ENCODE measurements at regions not wholly inside any gene's neighbourhood (a gene's known extent, or its start where the extent isn't known, plus 50 kb on each side); places are given as distances from the start of the nearest gene placed in this dataset.

DNA sequence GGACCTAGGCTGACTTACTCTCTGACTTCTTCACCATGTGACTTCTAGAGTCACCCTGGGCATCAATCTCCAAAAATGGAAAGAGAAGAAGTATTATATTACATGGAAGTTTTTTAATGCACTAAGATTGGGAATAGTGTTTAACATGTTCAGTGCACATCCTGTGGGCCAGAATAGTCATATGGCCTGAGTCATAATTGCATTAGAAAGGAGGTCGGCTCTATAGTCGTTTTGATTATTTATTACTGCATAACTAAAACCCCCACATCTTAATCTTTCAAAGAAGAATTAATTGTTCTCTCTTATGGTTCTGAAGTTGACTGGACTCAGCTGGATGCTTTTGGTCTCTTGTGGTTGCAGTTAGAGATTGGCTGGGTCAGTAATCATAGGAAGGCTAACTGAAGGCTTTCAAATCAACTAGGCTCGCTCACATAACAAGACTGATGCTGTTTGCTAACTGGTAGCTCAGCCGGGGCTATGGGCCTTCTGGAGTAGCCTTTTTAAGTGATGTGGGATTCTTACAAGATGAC is 810.6 kb upstream of the ADGRL4 start:
- no peak overlapping the region for H3K27ac ChIP-seq (ENCODE audit: low read depth, low read length)
- no peaks in the 10 kb centered on the region for H3K27me3 ChIP-seq (ENCODE audit: control insufficient read depth in 1 of 2, insufficient read depth in 2 of 2, low read length in 2 of 2)
- H3K9me3 ChIP-seq (ENCODE audit: low read length) = no peaks in the 10 kb centered on the region

DNA sequence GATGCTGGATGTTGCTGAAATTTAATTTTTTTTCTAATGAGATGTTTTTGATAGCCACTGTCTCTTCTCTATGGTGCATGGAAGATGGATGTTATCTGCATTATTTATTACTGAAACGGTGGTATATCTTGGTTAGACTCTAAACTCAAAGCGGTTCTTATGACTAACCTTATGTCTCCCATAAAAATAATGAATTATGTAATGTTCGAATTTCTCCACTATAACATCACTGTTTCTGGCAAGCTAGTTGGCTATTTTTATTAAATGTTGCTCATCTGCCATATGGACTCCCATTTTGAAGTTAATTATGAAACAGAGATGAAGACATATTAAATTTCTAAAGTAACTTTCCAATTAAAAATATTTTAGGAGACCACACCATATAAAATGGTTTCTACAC is 808.6 kb upstream of the ADGRL4 start:
- Histone ChIP-seq H3K9me3 (ENCODE audit: low read length) (no peaks in the 10 kb centered on the region), H3K27me3 (ENCODE audit: control insufficient read depth in 1 of 2, insufficient read depth in 2 of 2, low read length in 2 of 2) (no peaks in the 10 kb centered on the region), H3K4me3 (ENCODE audit: low read depth in 1 of 2, low read length in 2 of 2) (no peak overlapping the region), H3K9ac (ENCODE audit: low read length) (no peak overlapping the region), H3K4me1 (ENCODE audit: insufficient read depth, low read length) (no peaks in the 10 kb centered on the region), H3K27ac (ENCODE audit: low read depth, low read length) (no peak overlapping the region), H3K36me3 (ENCODE audit: insufficient read depth, low read length) (no peaks in the 10 kb centered on the region)

More for the DNA sequence above, 810.6 kb upstream of the ADGRL4 start:
- Histone ChIP-seq H3K4me1 (ENCODE audit: insufficient read depth, low read length) (no peaks in the 10 kb centered on the region), H3K4me3 (ENCODE audit: low read depth in 1 of 2, low read length in 2 of 2) (no peak overlapping the region), H3K36me3 (ENCODE audit: insufficient read depth, low read length) (no peaks in the 10 kb centered on the region), H3K9ac (ENCODE audit: low read length) (no peak overlapping the region)

- Histone ChIP-seq H3K36me3 (ENCODE audit: insufficient read depth, low read length) (no peaks in the 10 kb centered on the region), H3K27me3 (ENCODE audit: control insufficient read depth in 1 of 2, insufficient read depth in 2 of 2, low read length in 2 of 2) (no peaks in the 10 kb centered on the region), H3K4me1 (ENCODE audit: insufficient read depth, low read length) (no peaks in the 10 kb centered on the region), H3K9ac (ENCODE audit: low read length) (no peak overlapping the region), H3K9me3 (ENCODE audit: low read length) (no peaks in the 10 kb centered on the region), H3K27ac (ENCODE audit: low read depth, low read length) (no peak overlapping the region), H3K4me3 (ENCODE audit: low read depth in 1 of 2, low read length in 2 of 2) (no peak overlapping the region)
These were observed 804.6 kb upstream of the ADGRL4 start for GRCh38 chr1:79811173-79811572.

DNA sequence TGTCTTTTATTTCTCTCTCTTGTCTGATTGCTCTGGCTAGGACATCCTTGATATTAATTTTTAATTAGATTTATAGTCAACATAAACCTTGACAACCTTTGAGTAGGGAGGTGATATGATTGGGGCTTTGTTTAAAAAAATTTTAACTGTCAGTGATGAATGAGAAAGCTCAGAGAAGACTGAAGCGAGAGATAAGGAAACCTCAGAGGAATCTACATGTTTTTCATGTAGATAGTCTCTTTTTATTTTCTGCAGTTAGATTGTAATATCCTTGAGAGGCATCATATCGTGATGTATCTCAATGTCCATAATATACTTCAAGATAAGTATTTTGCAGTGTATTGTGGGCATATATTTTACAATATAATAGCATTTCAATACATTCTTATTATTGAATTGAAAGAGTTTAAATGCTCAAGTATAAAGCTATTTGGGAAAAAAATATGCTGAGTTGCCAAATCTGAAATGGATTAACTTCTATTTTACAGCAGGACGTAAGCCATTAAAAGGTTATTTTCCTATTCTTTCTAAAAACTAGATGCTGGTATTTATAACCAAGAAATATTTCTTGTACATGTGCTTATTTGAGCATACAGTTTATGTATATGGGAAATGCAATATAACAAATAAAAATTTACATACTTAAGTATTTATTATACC is 802.4 kb upstream of the ADGRL4 start:
- Histone ChIP-seq H3K27me3 (ENCODE audit: control insufficient read depth in 1 of 2, insufficient read depth in 2 of 2, low read length in 2 of 2) (no peaks in the 10 kb centered on the region), H3K4me1 (ENCODE audit: insufficient read depth, low read length) (no peaks in the 10 kb centered on the region), H3K9me3 (ENCODE audit: low read length) (no peaks in the 10 kb centered on the region), H3K27ac (ENCODE audit: low read depth, low read length) (no peak overlapping the region), H3K9ac (ENCODE audit: low read length) (no peak overlapping the region), H3K4me3 (ENCODE audit: low read depth in 1 of 2, low read length in 2 of 2) (no peak overlapping the region), H3K36me3 (ENCODE audit: insufficient read depth, low read length) (no peaks in the 10 kb centered on the region)

DNA sequence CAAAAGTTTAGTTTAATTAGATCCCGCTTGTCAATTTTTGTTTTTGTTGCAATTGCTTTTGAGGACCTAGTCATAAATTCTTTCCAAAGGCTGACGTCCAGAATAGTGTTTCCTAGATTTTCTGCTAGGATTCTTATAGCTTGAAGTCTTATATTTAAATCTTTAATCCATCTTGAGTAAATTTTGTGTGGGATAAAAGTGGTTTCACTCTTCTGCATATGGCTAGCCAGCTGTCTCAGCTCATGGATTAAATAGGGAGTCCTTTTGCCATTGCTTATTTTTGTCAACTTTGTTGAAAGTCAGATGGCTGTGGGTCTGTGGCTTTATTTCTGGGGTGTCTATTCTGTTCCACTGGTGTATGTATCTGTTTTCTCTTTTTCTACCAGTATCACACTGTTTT is 801.3 kb upstream of the ADGRL4 start:
- no peak overlapping the region for H3K27ac ChIP-seq (ENCODE audit: low read depth, low read length)

DNA sequence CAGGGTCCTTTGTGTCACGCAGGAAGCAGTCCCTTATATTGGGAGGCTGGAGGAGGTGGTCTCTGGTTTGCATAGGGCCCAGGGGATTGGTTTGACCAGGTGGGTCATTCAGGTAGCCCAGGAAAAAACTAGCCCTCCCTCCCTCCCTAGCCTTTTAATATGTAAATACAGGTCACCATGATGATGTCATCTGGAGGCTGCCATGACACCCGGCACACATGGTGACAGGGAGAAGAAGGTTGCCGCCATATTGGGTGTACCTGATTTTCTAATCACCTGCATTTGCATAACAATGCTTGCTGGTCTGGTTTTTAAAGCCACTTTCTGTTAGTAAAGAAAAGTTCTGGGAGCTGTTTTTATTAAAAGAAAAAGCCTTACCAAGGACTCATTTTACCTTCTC is 791.0 kb upstream of the ADGRL4 start:
- Histone ChIP-seq H3K9ac (ENCODE audit: low read length) (no peak overlapping the region), H3K4me1 (ENCODE audit: insufficient read depth, low read length) (no peaks in the 10 kb centered on the region), H3K27me3 (ENCODE audit: control insufficient read depth in 1 of 2, insufficient read depth in 2 of 2, low read length in 2 of 2) (no peaks in the 10 kb centered on the region), H3K36me3 (ENCODE audit: insufficient read depth, low read length) (no peaks in the 10 kb centered on the region), H3K27ac (ENCODE audit: low read depth, low read length) (no peak overlapping the region), H3K9me3 (ENCODE audit: low read length) (no peaks in the 10 kb centered on the region), H3K4me3 (ENCODE audit: low read depth in 1 of 2, low read length in 2 of 2) (no peak overlapping the region)

More for the DNA sequence above, 801.3 kb upstream of the ADGRL4 start:
- Histone ChIP-seq H3K36me3 (ENCODE audit: insufficient read depth, low read length) (no peaks in the 10 kb centered on the region), H3K4me1 (ENCODE audit: insufficient read depth, low read length) (no peaks in the 10 kb centered on the region), H3K9me3 (ENCODE audit: low read length) (no peaks in the 10 kb centered on the region), H3K4me3 (ENCODE audit: low read depth in 1 of 2, low read length in 2 of 2) (no peak overlapping the region), H3K27me3 (ENCODE audit: control insufficient read depth in 1 of 2, insufficient read depth in 2 of 2, low read length in 2 of 2) (no peaks in the 10 kb centered on the region), H3K9ac (ENCODE audit: low read length) (no peak overlapping the region)

- no peaks in the 10 kb centered on the region for H3K36me3 ChIP-seq (ENCODE audit: insufficient read depth, low read length)
- H3K27me3 ChIP-seq (ENCODE audit: control insufficient read depth in 1 of 2, insufficient read depth in 2 of 2, low read length in 2 of 2) = no peaks in the 10 kb centered on the region
- no peak overlapping the region for H3K27ac ChIP-seq (ENCODE audit: low read depth, low read length)
- H3K4me1 ChIP-seq (ENCODE audit: insufficient read depth, low read length) = no peaks in the 10 kb centered on the region
- H3K4me3 ChIP-seq (ENCODE audit: low read depth in 1 of 2, low read length in 2 of 2) = no peak overlapping the region
- no peaks in the 10 kb centered on the region for H3K9me3 ChIP-seq (ENCODE audit: low read length)
- no peak overlapping the region for H3K9ac ChIP-seq (ENCODE audit: low read length)
These were observed 789.9 kb upstream of the ADGRL4 start for GRCh38 chr1:79796434-79796833.

- no peak overlapping the region for H3K4me3 ChIP-seq (ENCODE audit: low read depth in 1 of 2, low read length in 2 of 2)
- no peaks in the 10 kb centered on the region for H3K36me3 ChIP-seq (ENCODE audit: insufficient read depth, low read length)
- H3K27me3 ChIP-seq (ENCODE audit: control insufficient read depth in 1 of 2, insufficient read depth in 2 of 2, low read length in 2 of 2) = no peaks in the 10 kb centered on the region
- no peaks in the 10 kb centered on the region for H3K4me1 ChIP-seq (ENCODE audit: insufficient read depth, low read length)
- no peaks in the 10 kb centered on the region for H3K9me3 ChIP-seq (ENCODE audit: low read length)
- H3K27ac ChIP-seq (ENCODE audit: low read depth, low read length) = no peak overlapping the region
- no peak overlapping the region for H3K9ac ChIP-seq (ENCODE audit: low read length)
These were observed 785.8 kb upstream of the ADGRL4 start for GRCh38 chr1:79792219-79792930.

- Histone ChIP-seq H3K4me1 (ENCODE audit: insufficient read depth, low read length) (no peaks in the 10 kb centered on the region), H3K9me3 (ENCODE audit: low read length) (no peaks in the 10 kb centered on the region), H3K4me3 (ENCODE audit: low read depth in 1 of 2, low read length in 2 of 2) (no peak overlapping the region), H3K9ac (ENCODE audit: low read length) (no peak overlapping the region), H3K36me3 (ENCODE audit: insufficient read depth, low read length) (no peaks in the 10 kb centered on the region), H3K27ac (ENCODE audit: low read depth, low read length) (no peak overlapping the region), H3K27me3 (ENCODE audit: control insufficient read depth in 1 of 2, insufficient read depth in 2 of 2, low read length in 2 of 2) (no peaks in the 10 kb centered on the region)
These were observed 785.1 kb upstream of the ADGRL4 start for GRCh38 chr1:79791488-79792218.

DNA sequence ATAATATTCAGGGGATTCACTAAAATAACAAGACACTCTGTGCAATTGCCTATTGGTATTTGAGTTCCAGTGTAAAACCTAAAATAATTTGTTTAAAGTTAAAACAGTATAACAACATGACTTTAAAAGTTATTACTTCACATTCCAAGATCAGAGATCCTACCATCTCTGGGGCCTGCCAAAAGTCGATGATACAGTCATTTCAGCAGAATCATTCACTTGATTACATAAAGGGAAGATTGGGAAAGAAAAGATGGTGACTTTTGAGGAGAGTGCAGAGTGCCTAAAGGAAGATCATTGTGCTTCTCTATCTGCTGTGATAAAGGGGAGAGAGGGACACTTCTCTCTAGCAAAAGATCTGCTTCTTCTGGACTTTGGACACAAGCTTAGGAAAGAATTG is 784.4 kb upstream of the ADGRL4 start:
- Histone ChIP-seq H3K27me3 (ENCODE audit: control insufficient read depth in 1 of 2, insufficient read depth in 2 of 2, low read length in 2 of 2) (no peaks in the 10 kb centered on the region), H3K9ac (ENCODE audit: low read length) (no peak overlapping the region), H3K4me3 (ENCODE audit: low read depth in 1 of 2, low read length in 2 of 2) (no peak overlapping the region), H3K27ac (ENCODE audit: low read depth, low read length) (no peak overlapping the region), H3K9me3 (ENCODE audit: low read length) (no peaks in the 10 kb centered on the region), H3K36me3 (ENCODE audit: insufficient read depth, low read length) (no peaks in the 10 kb centered on the region), H3K4me1 (ENCODE audit: insufficient read depth, low read length) (no peaks in the 10 kb centered on the region)

DNA sequence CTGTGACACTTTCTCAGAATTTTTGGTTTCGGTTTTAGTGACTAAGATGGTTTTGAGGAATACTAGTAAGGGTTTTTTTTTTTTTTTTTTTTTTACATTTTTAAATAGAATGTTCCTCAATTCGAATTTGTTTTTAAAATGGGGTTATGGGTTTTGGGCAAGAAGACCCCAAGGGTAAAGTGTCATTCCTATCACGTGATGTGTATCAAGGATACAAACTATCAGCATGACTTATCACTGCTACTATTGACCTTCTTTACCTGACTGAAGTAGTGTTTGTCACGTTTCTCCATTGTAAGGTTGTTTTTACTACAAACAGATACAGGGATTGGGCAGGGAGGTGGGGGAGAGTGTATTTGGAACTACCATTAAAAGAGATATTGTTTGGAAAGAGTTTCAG is 781.1 kb upstream of the ADGRL4 start:
- H3K9ac ChIP-seq (ENCODE audit: low read length) = no peak overlapping the region
- H3K4me1 ChIP-seq (ENCODE audit: insufficient read depth, low read length) = no peaks in the 10 kb centered on the region
- no peaks in the 10 kb centered on the region for H3K27me3 ChIP-seq (ENCODE audit: control insufficient read depth in 1 of 2, insufficient read depth in 2 of 2, low read length in 2 of 2)
- H3K36me3 ChIP-seq (ENCODE audit: insufficient read depth, low read length) = no peaks in the 10 kb centered on the region
- no peak overlapping the region for H3K27ac ChIP-seq (ENCODE audit: low read depth, low read length)
- no peaks in the 10 kb centered on the region for H3K9me3 ChIP-seq (ENCODE audit: low read length)
- no peak overlapping the region for H3K4me3 ChIP-seq (ENCODE audit: low read depth in 1 of 2, low read length in 2 of 2)
